NCI-H82 treated with DMSO at 0.1 percent for 48 hours (cell line): ENCODE measurements at regions not wholly inside any gene's neighbourhood (a gene's known extent, or its start where the extent isn't known, plus 50 kb on each side); places are given as distances from the start of the nearest gene placed in this dataset.

Source experiments
- DNase-seq: peaks from one replicate; lab custom pipeline; 2025; ENCODE audit not compliant: unreplicated experiment; lab: John Stamatoyannopoulos, UW

DNA sequence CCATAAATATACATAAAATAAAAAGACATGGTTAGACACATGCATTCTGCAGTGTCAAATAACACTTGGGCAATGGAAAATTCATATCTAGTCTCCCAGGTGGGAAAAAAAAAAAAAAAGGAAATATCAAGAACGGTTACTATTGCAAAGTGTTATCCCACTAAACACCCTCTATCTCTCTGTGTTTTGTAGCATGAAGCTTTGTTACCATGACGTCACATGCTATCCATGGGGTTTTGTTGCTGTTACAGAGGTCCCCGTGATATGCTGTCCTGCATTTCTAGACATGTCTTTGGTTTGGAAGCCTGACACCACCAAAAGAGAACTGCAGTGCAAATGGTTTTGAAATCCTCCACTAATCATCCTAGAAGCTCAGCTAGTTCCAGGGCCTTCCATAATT is 50.7 kb upstream of the TLR3 start:
- DNase-seq: no peak

DNA sequence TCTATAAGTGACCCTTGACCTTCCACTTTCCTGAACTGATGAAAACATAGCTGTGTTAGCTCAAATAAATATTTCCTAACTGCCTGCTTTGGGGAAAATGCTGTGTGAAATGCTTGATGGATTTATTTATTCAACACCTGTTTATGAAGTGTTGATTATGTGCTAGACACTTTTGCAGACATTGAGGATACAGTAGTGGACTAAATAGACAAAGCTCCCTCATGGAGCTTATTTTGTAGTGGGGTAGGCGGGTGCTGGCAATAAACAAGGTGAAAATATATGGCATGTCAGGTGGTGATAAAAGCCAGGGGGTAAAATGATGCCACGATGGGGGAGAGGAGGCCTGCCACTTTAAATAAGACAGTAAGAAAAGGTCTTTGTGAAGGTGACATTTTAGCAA is 50.2 kb upstream of the TLR3 start:
- no peak for DNase-seq
